NCI-H82 treated with DMSO at 0.1 percent for 48 hours (cell line): ENCODE measurements at regions not wholly inside any gene's neighbourhood (a gene's known extent, or its start where the extent isn't known, plus 50 kb on each side); places are given as distances from the start of the nearest gene placed in this dataset.

ENCODE experiments used
- DNase-seq: peaks from one replicate; lab custom pipeline; 2025; ENCODE audit not compliant: unreplicated experiment; lab: John Stamatoyannopoulos, UW

DNA sequence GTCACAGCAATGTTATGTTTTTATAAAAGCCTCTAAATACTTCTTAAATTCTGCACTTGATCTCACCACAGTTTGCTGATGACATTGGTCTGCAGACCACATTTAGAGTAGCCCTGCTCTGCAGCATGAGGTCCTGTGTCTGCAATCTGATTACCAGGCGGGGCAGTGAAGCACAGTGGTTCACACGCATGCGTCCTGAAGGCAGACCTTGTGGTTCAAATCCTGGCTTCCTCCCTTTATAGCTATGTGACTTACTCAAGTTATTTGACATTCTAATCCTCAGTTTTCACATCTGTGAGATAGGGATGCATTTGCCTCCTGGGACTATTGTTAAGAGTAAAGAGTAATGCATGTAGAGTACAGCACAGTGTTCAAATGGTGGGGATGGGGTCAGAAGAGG is 50.3 kb downstream of the BMAL2 start:
- DNase-seq = no peak

DNA sequence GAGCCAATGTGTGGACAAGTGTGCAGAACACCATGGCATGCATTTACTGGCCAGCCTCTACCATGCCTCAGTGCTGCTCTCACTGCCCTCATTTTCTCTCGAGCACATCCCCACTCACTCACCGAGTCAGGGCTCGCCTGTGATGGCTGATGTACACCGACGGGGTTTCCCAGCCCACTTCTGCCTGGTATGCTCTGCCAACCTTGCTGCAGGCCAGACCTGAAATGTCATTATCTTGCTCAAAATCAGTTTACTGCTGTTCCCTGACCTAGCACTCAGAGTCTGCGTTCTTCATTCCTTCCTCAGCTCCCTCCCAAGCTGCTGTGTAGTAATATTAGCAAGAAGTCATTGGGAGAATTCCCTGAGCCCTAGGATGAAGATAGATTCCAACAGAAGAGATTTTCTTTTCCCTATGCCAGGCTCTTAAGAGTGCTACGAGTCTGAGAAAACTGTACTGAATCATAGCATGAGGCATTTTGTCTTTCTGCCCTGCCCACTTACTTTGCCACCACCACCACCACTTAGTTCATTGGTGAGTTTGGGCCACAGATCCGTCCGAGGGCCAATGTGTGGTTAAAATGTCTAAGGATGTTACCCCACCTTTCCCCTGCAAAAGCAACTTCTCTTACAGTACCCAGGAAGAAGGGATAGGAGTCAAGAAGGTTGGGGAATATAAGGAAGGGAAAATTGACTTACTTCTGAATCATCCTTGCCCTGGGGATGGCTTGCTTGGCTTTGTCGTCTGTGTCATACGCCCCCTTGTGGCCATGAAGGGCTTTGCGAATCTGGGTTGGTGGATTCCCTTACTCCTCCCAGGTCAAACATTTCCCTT is 51.0 kb downstream of the BMAL2 start:
- peak; percentile 26 for DNase-seq

DNA sequence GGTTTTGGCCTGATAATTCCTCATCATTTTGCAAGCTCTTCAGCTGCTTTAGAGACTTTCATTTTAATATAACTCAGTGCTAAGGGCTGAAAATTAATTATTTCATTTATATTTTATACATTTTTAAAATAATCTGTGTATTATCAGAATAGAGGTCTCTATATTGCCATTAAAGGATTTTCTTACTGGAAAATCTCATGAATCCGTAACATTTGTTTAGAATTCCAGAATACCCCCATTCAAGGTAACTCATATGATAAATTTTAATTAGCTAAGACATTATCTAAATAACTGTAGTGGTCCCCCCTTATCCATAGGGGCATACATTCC is 51.6 kb downstream of the BMAL2 start:
- DNase-seq = no peak

DNA sequence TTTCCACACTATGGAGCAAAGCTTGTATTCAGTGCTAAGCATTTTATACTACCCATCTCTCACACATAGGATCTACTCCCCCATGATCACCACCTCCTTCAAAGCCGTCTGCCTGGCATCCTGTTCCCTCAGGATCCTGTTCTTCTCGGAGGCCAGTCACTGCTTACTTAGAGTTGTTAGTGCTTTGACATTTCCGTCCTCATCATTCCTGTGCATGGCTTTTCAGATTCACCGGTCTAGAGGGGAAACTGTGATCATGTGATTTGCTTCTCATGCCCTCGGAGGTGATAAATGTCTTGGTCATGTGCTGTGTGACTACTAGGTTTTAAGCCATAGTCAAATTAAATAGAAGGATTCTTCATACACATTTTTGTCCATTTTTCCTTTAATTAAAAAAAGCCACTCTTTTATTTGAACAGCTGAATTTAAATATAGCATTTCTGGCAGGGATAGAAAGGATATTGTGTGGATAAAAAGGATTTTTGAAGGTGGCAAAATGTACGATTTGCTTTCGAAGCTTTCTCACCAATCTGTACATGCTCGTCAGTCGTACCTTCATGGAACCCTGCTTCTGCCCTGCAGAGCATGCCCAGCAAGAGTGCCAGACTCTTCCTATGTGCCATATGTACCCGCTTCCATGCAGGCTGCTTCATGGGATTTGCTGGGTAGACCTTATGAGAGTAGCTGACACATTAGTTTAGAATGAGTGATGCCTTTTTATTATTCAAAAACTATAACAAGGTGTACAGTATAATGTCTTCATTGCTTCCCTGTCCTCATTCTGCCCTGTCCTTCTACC is 53.3 kb downstream of the BMAL2 start:
- DNase-seq = no peak

DNA sequence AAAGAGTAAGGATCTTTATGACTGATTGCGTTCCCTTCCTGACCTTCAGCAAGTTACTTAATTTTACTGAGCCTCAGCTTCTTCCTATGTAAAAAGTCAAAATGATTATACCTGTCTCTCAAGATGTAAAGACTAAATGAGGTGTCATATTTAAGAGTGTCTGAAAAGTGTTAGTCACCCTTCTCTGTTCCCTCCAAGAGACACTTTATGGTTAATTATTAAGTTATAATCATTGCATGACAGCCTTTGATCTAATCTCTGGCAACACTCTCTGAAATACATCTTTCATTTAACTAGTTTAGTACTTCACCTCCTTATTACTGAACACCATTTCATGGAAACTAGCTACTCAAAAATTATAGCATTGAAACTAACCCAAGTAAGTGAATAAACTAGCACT is 54.8 kb downstream of the BMAL2 start:
- no peak for DNase-seq

DNA sequence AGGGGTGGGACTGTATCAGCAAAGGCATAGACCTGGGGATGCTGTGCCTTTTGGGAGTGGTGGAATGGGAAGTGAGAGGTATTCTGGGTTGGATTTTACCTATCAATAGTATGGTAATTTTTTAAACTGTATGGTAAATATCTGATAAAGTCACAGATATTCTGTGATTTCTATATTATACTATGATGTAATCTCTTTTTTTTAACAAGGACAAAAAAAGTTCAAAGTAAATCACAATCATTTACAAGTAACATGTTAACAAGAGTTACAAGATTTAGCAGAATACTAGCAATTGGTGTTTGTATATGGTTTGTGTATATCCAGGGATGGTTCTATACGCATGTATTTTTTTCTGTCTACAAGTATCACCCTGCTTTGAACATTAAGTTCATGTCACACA is 56.0 kb downstream of the BMAL2 start:
- DNase-seq = no peak

DNA sequence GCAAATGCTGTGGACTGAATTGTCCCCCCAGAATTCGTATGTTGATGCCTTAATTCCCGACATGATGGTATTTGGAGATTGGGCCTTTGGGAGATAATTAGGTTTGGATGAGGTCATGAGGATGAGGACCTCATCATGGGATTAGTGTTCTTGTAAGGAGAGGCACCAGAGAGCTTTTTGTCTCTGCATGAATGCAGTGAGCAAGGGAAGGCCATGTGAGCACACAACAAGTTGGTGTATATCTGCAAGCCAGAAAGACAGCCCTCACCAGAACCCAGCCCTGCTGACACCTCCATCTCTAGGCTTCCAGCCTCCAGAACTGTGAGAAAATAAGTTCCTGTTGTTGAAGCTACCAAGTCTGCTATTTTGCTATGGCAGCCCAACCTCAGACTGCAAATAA is 51.9 kb upstream of the SMCO2 start:
- DNase-seq = no peak

DNA sequence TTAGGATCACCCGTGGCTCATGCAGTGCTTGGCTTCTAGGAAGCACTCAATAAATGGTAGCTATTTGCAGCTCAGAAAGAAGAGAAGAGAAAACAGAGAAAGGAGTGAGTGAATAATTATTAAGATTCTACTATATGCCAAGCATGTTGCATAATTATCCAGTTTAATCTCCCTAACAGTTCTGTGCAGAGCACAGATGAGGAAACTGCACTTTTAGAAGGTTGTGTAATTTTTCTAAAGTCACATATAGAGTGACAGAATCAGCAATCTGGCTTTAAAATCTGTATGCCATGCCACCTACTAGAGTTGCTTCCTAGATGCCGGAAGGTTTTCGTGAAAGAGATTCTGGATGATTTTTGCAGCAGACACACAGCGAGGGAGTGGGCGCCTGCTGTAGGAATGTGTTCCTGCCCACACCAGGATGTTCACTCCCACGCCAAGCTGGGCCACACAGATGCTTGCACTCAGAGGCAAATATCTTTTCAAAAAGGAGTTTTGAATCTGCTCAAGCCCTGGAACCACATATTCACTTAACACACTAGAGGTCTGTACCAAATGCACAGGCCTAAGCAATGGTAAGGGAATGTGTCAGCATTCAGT is 50.2 kb upstream of the SMCO2 start:
- DNase-seq = no peak
